ENCODE measurements at regions not wholly inside any gene's neighbourhood (a gene's known extent, or its start where the extent isn't known, plus 50 kb on each side); places are given as distances from the start of the nearest gene placed in this dataset.
"Not testable (repeated sequence)": the region's sequence is repeated elsewhere in the genome, so short reads cannot be mapped to it uniquely, and the experiment has no call there.

DNA sequence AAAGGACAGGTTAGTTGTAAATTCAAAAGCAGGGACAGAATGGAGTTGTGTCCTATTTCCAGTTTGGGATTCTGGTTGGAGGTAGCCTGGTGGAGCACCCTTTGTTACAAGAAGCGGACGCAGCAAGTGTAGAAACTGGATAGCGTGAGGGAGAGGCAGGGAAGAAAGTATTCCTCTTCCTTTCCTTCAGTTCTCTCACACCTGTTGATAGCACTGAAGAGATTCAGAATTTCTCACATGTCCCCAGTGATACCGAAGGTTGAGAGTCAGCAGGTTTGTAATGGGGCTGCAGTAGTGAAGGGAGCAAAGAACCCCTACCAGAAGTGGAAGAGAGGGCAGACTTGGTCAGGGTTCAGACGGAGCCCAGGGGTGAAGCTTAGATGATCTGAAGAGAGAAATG, 399.2 kb downstream of the SPRY2 start:
- Histone ChIP-seq H3K79me2 (ENCODE audit: control insufficient read depth, insufficient read depth, low read length, unreplicated experiment) (no peaks in the 10 kb centered on the region), H3K27me3 (ENCODE audit: insufficient read depth, low read length) (no peaks in the 10 kb centered on the region), H3K4me3 (ENCODE audit: low read depth, low read length) (no peak overlapping the region), H3K27ac (ENCODE audit: low read depth, low read length) (no peak overlapping the region), H3K4me1 (ENCODE audit: control insufficient read depth, insufficient read depth, low read length, unreplicated experiment) (peaks cover 16% of the 10 kb centered on the region), H3K36me3 (ENCODE audit: insufficient read depth, low read length) (no peaks in the 10 kb centered on the region), H2AFZ (ENCODE audit: low read length, unreplicated experiment) (no peak overlapping the region)

GRCh38 chr13:79939689-79940088, 401.2 kb downstream of the SPRY2 start:
- H3K79me2 ChIP-seq (ENCODE audit: control insufficient read depth, insufficient read depth, low read length, unreplicated experiment) = no peaks in the 10 kb centered on the region
- no peak overlapping the region for H3K27ac ChIP-seq (ENCODE audit: low read depth, low read length)
- H2AFZ ChIP-seq (ENCODE audit: low read length, unreplicated experiment) = no peak overlapping the region
- peaks cover 32% of the 10 kb centered on the region for H3K4me1 ChIP-seq (ENCODE audit: control insufficient read depth, insufficient read depth, low read length, unreplicated experiment)
- H3K27me3 ChIP-seq (ENCODE audit: insufficient read depth, low read length) = no peaks in the 10 kb centered on the region
- H3K4me3 ChIP-seq (ENCODE audit: low read depth, low read length) = no peak overlapping the region
- no peaks in the 10 kb centered on the region for H3K36me3 ChIP-seq (ENCODE audit: insufficient read depth, low read length)

DNA sequence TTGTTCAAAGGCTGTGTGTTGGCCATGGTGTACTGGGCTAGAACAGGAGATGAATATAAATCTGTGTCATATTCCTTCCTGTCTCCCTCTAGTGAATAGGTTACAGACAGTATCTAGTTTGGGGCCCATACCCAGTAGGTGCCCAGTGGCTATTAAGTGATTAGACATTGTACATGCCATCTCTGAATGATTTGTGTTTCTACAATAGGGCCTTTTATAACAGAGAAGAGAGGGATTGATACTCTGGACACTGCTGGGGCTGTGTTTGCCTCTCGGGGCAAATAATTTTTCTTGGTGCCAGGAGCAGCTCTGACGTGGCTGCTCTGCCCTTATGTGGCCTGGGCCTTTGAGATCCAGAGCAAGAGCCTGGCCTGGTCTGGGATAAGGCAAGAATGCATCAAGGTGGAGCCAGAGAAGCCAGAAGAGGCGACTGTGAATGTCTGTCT, 403.1 kb downstream of the SPRY2 start:
- Histone ChIP-seq H3K27ac (ENCODE audit: low read depth, low read length) (peak overlapping the region; percentile 99), H3K4me3 (ENCODE audit: low read depth, low read length) (no peak overlapping the region), H3K27me3 (ENCODE audit: insufficient read depth, low read length) (no peaks in the 10 kb centered on the region), H3K4me1 (ENCODE audit: control insufficient read depth, insufficient read depth, low read length, unreplicated experiment) (peaks cover 32% of the 10 kb centered on the region), H2AFZ (ENCODE audit: low read length, unreplicated experiment) (peak overlapping the region; percentile 80), H3K79me2 (ENCODE audit: control insufficient read depth, insufficient read depth, low read length, unreplicated experiment) (no peaks in the 10 kb centered on the region), H3K36me3 (ENCODE audit: insufficient read depth, low read length) (no peaks in the 10 kb centered on the region)

- Histone ChIP-seq H3K4me3 (ENCODE audit: low read depth, low read length) (peak overlapping the region; percentile 28; the same call in 1 of the 2 replicates), H3K4me1 (ENCODE audit: control insufficient read depth, insufficient read depth, low read length, unreplicated experiment) (peaks cover 37% of the 10 kb centered on the region), H3K36me3 (ENCODE audit: insufficient read depth, low read length) (no peaks in the 10 kb centered on the region), H2AFZ (ENCODE audit: low read length, unreplicated experiment) (peak overlapping the region; percentile 80), H3K79me2 (ENCODE audit: control insufficient read depth, insufficient read depth, low read length, unreplicated experiment) (no peaks in the 10 kb centered on the region), H3K27ac (ENCODE audit: low read depth, low read length) (peak overlapping the region; percentile 99), H3K27me3 (ENCODE audit: insufficient read depth, low read length) (no peaks in the 10 kb centered on the region)
Observed at GRCh38 chr13:79937311-79937710, 403.6 kb downstream of the SPRY2 start.

DNA sequence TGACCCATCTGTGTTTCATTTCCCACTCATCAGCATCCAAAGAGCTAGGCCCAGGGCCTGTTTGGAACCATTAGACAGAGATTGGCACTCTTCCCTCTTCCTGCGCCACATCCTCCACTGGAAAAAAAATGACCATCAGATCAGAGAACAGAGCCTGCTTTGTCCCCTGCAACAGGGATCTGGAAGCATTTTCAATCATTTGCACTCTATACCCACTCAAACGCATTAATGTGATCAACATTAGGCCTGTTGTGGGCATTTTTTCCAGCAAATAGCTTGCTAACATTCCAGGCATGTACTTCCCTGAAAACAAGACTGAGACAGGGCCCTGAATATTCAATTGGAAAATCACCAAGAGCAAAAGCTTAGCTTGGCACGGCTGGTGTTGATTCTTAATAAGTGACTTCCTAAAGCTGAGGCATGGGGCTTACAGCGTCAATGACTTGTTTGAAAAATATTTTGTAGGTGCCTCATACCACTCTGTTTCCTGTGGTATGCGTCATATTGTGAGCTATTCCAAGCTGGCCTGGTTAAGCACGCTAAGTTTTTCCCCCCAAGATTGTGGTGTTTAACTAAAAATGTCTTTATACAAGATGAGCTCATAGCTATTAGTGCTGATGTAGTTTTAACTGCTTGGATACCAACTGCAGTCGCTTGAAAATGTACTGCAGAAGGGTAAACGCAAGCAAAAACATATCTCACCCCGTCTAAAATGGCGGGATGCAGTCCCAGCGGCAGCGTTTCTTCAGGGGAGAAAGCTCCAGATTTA, 404.4 kb downstream of the SPRY2 start:
- H2AFZ ChIP-seq (ENCODE audit: low read length, unreplicated experiment) = peak overlapping the region; percentile 80
- peaks cover 38% of the 10 kb centered on the region for H3K4me1 ChIP-seq (ENCODE audit: control insufficient read depth, insufficient read depth, low read length, unreplicated experiment)
- H3K27me3 ChIP-seq (ENCODE audit: insufficient read depth, low read length) = no peaks in the 10 kb centered on the region
- H3K79me2 ChIP-seq (ENCODE audit: control insufficient read depth, insufficient read depth, low read length, unreplicated experiment) = no peaks in the 10 kb centered on the region
- no peaks in the 10 kb centered on the region for H3K36me3 ChIP-seq (ENCODE audit: insufficient read depth, low read length)
- peak overlapping the region; percentile 28; the same call in 1 of the 2 replicates for H3K4me3 ChIP-seq (ENCODE audit: low read depth, low read length)
- peak overlapping the region; percentile 99 for H3K27ac ChIP-seq (ENCODE audit: low read depth, low read length)

DNA sequence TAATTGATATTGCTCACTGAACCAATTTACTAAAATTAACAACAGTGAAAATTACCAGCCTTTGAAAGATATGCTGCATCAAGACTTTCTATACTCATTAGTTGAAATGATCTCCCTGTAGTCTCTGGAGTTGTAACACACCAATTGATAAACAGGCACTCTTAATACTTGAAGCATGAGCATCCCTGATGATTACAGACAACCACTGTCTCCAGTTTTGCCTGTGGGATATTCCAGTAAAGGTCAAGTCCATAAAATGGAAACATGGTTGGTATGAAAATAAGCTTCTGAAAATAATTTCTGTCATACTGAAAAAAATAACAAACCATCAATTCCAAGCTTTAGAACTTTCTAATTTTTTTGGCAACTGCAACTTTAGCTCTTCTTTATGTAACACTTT, 405.8 kb downstream of the SPRY2 start:
- H3K27ac ChIP-seq (ENCODE audit: low read depth, low read length) = peak overlapping the region; percentile 99
- no peak overlapping the region for H3K4me3 ChIP-seq (ENCODE audit: low read depth, low read length)
- no peaks in the 10 kb centered on the region; the same call in 1 of the 2 replicates for H3K36me3 ChIP-seq (ENCODE audit: insufficient read depth, low read length)
- no peaks in the 10 kb centered on the region for H3K27me3 ChIP-seq (ENCODE audit: insufficient read depth, low read length)
- H3K79me2 ChIP-seq (ENCODE audit: control insufficient read depth, insufficient read depth, low read length, unreplicated experiment) = no peaks in the 10 kb centered on the region
- peak overlapping the region; percentile 45 for H2AFZ ChIP-seq (ENCODE audit: low read length, unreplicated experiment)
- H3K4me1 ChIP-seq (ENCODE audit: control insufficient read depth, insufficient read depth, low read length, unreplicated experiment) = peaks cover 38% of the 10 kb centered on the region

DNA sequence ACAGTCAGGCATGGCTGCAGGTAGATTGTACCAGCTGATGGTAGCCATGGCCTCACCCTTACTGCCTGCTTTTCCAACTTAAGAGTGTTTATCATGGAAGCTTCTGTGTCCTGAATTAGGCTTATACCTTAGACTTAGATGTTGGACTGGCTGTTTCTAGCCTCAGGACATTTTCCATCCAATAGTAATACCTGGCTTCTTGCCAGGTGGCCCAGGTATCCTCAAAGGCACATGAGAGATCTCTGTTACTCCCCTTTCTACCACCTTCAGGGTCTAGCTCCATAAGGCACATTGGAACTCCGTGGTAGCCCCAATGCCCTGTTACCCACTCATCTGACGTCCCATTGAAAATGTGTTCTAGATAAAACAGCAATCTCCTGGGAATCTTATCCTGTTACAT, 407.5 kb downstream of the SPRY2 start:
- Histone ChIP-seq H2AFZ (ENCODE audit: low read length, unreplicated experiment) (no peak overlapping the region), H3K4me1 (ENCODE audit: control insufficient read depth, insufficient read depth, low read length, unreplicated experiment) (peaks cover 37% of the 10 kb centered on the region), H3K27ac (ENCODE audit: low read depth, low read length) (no peak overlapping the region), H3K36me3 (ENCODE audit: insufficient read depth, low read length) (no peaks in the 10 kb centered on the region; the same call in 1 of the 2 replicates), H3K4me3 (ENCODE audit: low read depth, low read length) (no peak overlapping the region), H3K79me2 (ENCODE audit: control insufficient read depth, insufficient read depth, low read length, unreplicated experiment) (no peaks in the 10 kb centered on the region), H3K27me3 (ENCODE audit: insufficient read depth, low read length) (no peaks in the 10 kb centered on the region)

GRCh38 chr13:79932556-79932955, 408.4 kb downstream of the SPRY2 start:
- no peak overlapping the region for H3K27ac ChIP-seq (ENCODE audit: low read depth, low read length)
- H3K36me3 ChIP-seq (ENCODE audit: insufficient read depth, low read length) = no peaks in the 10 kb centered on the region; the same call in 1 of the 2 replicates
- H3K27me3 ChIP-seq (ENCODE audit: insufficient read depth, low read length) = no peaks in the 10 kb centered on the region
- peaks cover 29% of the 10 kb centered on the region for H3K4me1 ChIP-seq (ENCODE audit: control insufficient read depth, insufficient read depth, low read length, unreplicated experiment)
- no peaks in the 10 kb centered on the region for H3K79me2 ChIP-seq (ENCODE audit: control insufficient read depth, insufficient read depth, low read length, unreplicated experiment)
- no peak overlapping the region for H3K4me3 ChIP-seq (ENCODE audit: low read depth, low read length)
- no peak overlapping the region for H2AFZ ChIP-seq (ENCODE audit: low read length, unreplicated experiment)

DNA sequence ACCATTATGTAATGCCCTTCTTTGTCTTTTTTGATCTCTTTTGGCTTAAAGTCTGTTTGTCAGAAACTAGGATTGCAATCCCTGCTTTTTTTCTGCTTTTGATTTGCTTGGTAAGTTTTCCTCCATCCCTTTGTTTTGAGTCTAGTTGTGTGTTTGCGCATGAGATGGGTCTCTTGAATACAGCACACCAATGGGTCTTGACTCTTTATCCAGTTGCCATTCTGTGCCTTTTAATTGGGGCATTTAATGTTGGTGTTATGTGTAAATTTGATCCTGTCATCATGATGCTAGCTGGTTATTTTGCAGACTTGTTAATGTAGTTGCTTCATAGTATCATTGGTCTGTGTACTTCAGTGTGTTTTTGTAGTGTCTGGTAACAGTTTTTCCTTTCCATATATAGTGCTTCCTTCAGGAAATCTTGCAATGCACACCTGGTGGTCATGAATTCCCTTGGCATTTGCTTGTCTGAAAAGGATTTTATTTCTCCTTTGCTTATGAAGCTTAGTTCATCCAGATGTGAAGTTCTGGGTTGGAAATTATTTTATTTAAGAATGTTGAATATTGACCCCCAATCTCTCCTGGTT, 416.9 kb downstream of the SPRY2 start:
- not testable (repeated sequence) for H3K4me3 ChIP-seq (ENCODE audit: low read depth, low read length); H2AFZ ChIP-seq (ENCODE audit: low read length, unreplicated experiment); H3K27ac ChIP-seq (ENCODE audit: low read depth, low read length); H3K27me3 ChIP-seq (ENCODE audit: insufficient read depth, low read length); H3K79me2 ChIP-seq (ENCODE audit: control insufficient read depth, insufficient read depth, low read length, unreplicated experiment); H3K36me3 ChIP-seq (ENCODE audit: insufficient read depth, low read length); H3K4me1 ChIP-seq (ENCODE audit: control insufficient read depth, insufficient read depth, low read length, unreplicated experiment)

GRCh38 chr13:79919091-79919490, 421.8 kb downstream of the SPRY2 start:
- Histone ChIP-seq H3K79me2 (ENCODE audit: control insufficient read depth, insufficient read depth, low read length, unreplicated experiment) (no peaks in the 10 kb centered on the region), H3K27me3 (ENCODE audit: insufficient read depth, low read length) (no peaks in the 10 kb centered on the region), H2AFZ (ENCODE audit: low read length, unreplicated experiment) (no peak overlapping the region), H3K27ac (ENCODE audit: low read depth, low read length) (no peak overlapping the region), H3K4me3 (ENCODE audit: low read depth, low read length) (no peak overlapping the region), H3K4me1 (ENCODE audit: control insufficient read depth, insufficient read depth, low read length, unreplicated experiment) (no peaks in the 10 kb centered on the region), H3K36me3 (ENCODE audit: insufficient read depth, low read length) (no peaks in the 10 kb centered on the region)

GRCh38 chr13:79918620-79919019, 422.3 kb downstream of the SPRY2 start:
- H2AFZ ChIP-seq (ENCODE audit: low read length, unreplicated experiment) = no peak overlapping the region
- H3K27me3 ChIP-seq (ENCODE audit: insufficient read depth, low read length) = no peaks in the 10 kb centered on the region
- H3K4me1 ChIP-seq (ENCODE audit: control insufficient read depth, insufficient read depth, low read length, unreplicated experiment) = no peaks in the 10 kb centered on the region
- H3K4me3 ChIP-seq (ENCODE audit: low read depth, low read length) = no peak overlapping the region
- no peaks in the 10 kb centered on the region for H3K36me3 ChIP-seq (ENCODE audit: insufficient read depth, low read length)
- no peak overlapping the region for H3K27ac ChIP-seq (ENCODE audit: low read depth, low read length)
- no peaks in the 10 kb centered on the region for H3K79me2 ChIP-seq (ENCODE audit: control insufficient read depth, insufficient read depth, low read length, unreplicated experiment)
